Activated naive CD4-positive, alpha-beta T cell (primary cell): ENCODE measurements at regions not wholly inside any gene's neighbourhood (a gene's known extent, or its start where the extent isn't known, plus 50 kb on each side); places are given as distances from the start of the nearest gene placed in this dataset.

Source experiments
- DNase-seq, 4 experiments: peaks; one replicate each; lab custom pipeline; 2025; lab: John Stamatoyannopoulos, UW

DNA sequence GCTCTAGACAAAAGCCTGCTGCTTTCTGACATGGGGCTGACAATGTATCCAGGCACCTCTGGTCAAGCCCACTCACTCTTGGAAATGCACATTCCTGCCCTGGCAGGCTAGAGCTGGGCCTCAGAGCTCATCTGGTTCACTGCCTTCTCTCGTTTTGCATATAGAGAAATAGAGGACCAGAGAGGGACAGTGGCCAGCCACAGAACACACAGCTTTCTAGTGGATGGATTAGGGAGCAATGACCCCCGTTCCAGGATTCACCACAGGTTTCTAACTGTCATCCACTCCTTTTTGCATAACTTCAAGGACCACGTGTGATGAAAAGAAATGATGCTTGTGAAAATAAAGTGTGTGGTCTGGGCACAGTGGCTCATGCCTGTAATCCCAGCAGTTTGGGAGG is 129.6 kb upstream of the IGSF21 start:
- DNase-seq = no peak

- DNase-seq = no peak
Observed at GRCh38 chr1:17979815-17980214, 127.8 kb upstream of the IGSF21 start.

DNA sequence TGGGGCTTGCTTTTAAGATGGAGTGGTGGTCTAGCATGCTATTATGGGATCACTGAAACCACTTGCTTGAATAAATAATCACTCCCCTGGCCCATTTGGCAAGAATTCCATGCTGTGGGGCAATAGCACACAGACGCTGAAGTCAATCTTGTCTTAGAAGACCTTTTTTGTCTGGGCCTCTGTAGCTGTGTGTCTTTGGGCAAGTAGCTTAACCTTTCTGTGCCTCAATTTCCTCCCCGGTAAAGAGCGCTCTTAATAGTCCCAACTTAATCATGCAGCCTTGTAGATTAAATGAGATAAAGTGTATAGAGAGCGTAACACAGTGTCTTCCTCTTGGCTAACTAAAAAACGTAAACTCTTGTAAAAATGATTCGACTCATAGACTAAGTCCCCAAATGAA is 125.4 kb upstream of the IGSF21 start:
- no peak for DNase-seq

GRCh38 chr1:17984583-17984982 is 123.0 kb upstream of the IGSF21 start:
- DNase-seq = no peak

GRCh38 chr1:17986156-17986555 is 121.4 kb upstream of the IGSF21 start:
- DNase-seq = no peak

DNA sequence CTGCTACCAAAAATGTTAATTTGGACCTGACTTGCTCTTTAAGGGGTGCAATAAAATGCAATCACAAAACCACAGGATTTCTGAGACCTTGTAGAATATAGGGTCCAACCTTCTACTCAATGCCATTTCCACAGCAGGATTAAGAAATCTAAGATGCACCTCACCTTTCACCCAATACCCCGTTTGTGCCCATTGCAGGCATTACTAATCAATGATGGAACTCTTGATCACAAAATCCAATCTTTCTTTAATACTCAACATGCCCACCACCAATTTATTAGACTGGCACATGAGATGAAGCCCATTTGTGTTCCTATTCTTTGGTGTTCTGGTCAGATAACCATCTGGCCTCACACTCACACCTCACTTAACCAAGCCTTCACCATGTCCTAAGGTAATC is 117.2 kb upstream of the IGSF21 start:
- DNase-seq = no peak

DNA sequence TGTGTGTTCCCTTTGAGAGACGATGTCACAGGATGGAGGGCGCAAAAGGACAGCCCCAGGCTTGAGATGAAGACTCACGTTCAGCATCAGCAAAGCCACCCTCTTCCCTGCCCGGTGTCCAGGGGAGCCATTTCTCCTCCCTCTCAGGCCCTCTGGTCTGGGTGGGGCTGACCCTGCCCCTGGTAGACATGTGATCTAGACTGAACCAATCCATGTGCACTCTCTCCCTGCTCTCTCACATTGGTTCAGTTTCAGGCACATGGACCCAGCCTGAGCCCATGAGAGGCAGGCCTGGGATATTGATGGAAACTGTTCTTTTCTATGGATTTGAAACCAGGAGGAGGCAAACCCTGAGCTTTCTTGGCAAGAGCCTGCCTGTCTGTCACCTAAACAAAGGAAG is 115.6 kb upstream of the IGSF21 start:
- DNase-seq = no peak

- no peak for DNase-seq
Observed at GRCh38 chr1:17992800-17993199, 114.8 kb upstream of the IGSF21 start.

DNA sequence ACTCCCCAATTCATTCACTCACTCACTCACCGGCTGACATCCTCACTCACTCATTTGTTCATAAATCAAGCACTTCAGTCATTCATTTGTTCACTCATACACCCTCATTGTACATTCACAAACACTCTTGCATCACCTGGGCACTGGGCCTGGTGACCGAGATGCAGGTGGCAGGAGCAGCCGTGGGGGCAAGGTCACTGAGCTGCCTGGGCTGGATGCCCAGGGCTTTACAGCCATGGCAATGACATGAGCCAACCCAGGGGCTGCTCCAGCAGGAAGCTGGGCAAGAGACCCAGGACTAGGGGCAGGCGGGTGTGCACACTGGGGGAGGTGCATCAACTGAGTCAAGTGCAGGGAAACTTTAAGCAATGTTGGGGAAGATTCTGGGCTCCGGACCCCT is 113.6 kb upstream of the IGSF21 start:
- DNase-seq = no peak

DNA sequence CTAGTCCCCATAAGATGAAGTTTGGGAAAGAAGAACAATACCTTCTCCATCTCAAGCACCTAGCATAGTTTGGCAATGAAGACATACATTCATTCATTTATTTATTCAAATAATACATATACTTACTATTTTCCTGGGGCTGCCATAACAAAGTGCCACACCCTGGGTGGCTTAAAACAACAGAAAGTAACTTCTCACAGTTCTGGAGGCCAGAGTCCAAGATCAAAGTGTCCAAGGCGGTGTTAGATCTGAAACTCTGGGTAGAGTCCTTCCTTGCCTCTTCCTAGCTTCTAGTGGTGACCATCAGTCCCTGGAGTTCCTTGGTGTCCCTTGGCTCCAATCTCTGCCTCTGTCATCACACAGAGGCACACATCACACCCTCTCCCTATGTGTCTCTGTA is 112.1 kb upstream of the IGSF21 start:
- DNase-seq = no peak

DNA sequence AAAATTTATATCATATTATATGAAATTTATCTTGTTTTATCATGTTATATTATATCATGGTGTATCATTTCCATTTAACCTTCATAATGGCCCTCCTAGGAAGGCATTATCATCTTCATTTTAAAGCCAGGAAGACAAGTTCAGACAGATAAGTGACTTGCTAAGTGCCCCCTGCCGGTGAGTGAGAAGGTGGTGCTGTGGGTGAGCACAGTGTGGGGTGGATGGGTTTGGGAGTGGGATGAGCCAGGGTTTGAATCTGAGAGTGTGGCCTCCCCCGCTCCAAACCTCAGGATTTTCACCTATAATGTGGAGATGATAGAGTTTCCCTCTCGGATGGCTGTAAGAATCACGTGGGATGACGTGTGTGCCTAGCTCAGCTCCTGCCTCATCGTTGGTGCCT is 108.7 kb upstream of the IGSF21 start:
- no peak for DNase-seq

- DNase-seq = no peak
Observed at GRCh38 chr1:17999884-18000283, 107.7 kb upstream of the IGSF21 start.

GRCh38 chr1:18001725-18002124 is 105.9 kb upstream of the IGSF21 start:
- no peak for DNase-seq

DNA sequence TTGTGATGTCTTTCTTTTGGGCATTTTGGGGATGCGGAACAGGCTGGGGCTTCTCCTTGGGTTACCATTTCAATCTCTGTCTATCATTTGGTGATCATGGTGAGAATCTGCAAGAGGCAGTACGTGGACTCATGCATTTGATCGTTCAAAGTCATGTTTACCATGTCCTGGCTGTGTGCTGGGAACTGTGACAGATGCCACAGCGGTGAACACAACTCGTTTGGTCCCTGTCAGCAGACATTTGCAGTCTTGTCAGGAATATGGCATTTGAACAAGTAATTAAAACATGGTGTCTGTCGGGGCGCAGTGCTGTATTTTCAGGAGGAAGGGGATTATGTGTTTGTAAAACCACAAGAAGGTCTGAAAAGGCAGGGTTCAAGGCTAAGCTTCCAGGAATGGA is 103.3 kb upstream of the IGSF21 start:
- DNase-seq = no peak

DNA sequence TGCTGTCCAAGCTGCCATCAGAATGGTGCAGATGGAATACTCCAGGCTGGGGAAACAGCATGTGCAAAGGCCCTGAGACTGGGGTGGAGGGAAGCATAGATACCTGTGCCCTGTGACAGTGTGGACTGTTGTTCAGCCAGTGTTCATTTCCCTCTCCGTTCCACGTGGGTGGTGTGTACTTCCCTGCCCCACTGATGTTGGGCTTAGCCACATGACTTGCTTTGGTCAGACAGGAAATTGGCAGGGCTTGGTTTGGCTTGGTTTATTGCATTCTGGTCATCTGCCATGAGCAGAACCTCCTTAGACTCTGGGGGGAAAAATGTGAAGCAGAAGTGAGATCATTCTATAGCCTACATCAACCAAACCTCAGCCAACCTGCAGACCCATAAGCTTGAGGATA is 102.4 kb upstream of the IGSF21 start:
- DNase-seq = no peak

- DNase-seq = peak in 1 of 4 experiments; percentile 22
Observed at GRCh38 chr1:18007391-18008041, 100.1 kb upstream of the IGSF21 start.

- no peak for DNase-seq
Observed at GRCh38 chr1:18008081-18008480, 99.5 kb upstream of the IGSF21 start.

GRCh38 chr1:18009055-18009454 is 98.5 kb upstream of the IGSF21 start:
- no peak for DNase-seq

GRCh38 chr1:18009478-18009961 is 98.1 kb upstream of the IGSF21 start:
- no peak for DNase-seq

GRCh38 chr1:18010408-18010807 is 97.2 kb upstream of the IGSF21 start:
- no peak for DNase-seq

DNA sequence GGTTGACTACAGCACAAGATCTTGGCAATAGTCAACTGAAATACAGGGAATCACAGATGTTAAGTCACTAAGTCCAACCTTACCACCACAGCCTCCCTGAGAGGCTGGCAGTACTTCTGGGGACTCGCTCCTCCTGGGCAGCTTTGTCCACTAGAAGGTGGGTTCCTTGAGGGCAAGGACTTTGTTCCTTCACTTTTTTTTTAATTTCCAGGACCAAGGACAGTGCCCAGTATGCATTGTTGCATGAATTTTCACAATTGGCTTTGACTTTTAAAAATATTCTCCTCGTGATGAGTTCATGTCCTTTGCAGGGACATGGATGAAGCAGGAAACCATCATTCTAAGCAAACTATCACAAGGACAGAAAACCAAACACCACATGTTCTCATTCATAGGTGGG is 96.7 kb upstream of the IGSF21 start:
- no peak for DNase-seq

- DNase-seq = no peak
Observed at GRCh38 chr1:18011703-18012102, 95.9 kb upstream of the IGSF21 start.

DNA sequence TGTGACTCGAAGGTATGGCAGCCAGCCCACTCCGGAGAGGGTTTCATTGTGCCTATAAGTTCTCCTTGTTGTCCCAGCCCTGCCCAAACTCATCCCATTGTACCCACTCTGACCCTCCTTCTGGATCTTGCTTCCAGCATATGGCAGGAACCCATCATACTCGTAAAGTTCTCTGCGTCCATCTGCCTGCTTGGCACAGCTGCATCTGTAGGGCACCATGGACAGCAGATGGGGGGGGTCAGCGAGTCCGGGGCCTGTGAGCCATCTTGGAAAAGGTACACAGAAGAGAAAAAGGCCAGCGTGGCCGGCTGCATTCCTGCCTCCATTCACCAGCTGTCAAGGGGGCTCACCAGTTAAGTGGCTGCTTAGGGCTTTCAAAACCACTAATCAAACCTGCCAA is 94.9 kb upstream of the IGSF21 start:
- DNase-seq = no peak

- DNase-seq = no peak
Observed at GRCh38 chr1:18013216-18013615, 94.4 kb upstream of the IGSF21 start.

DNA sequence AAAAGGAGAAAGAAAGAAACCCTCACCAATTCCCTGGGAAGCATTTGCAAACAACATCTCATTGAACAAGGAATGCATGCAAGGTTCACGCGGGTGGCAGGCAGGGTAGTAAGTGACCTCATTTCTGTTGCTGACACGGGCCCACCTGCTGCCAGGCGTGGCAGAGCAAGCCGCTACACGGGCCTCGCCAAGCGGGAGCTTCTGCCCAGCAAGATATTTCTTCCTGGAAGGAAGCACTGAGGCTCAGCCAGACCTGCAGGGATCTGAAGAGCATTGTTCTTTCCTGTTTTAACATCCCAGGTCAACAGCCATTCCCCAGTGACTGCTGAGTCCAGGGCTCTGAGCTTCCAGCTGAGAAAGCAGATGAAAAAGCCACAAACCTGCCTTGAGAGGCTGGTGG is 91.9 kb upstream of the IGSF21 start:
- no peak for DNase-seq
